ENCODE measurements at regions not wholly inside any gene's neighbourhood (a gene's known extent, or its start where the extent isn't known, plus 50 kb on each side); places are given as distances from the start of the nearest gene placed in this dataset.
"Not testable (repeated sequence)": the region's sequence is repeated elsewhere in the genome, so short reads cannot be mapped to it uniquely, and the experiment has no call there.

GRCh38 chrX:8043121-8043520 lies 115.9 kb upstream of the PNPLA4 start:
- Mint-ChIP-seq H3K27ac (no peak overlapping the region), H3K27me3 (ENCODE audit: low read depth) (no peaks in the 10 kb centered on the region), H3K4me1 (ENCODE audit: low read depth) (peaks cover 1% of the 10 kb centered on the region), H3K36me3 (ENCODE audit: low read depth) (no peaks in the 10 kb centered on the region), H3K4me3 (no peak overlapping the region), H3K9me3 (no peaks in the 10 kb centered on the region)
- no peak for DNase-seq (ENCODE audit: low spot score)

DNA sequence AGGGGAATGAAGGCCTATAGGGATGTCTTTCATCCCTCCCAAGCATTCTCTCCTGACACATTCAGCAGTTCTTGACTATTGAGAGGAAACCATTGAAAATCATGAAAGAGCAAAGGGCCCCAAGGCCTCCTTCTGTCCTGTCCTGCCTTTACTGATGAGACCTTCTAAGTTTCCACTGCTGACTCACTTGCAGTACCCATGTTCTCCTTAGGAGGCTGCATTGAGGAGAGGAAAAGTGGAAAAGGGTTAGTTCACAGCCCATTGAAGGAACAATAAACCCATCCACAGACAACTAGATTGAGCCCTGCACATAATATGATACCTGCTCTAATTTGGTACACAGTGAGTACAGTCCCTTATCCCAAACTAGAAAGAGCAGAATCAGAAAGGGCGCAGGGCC lies 115.1 kb upstream of the PNPLA4 start:
- Mint-ChIP-seq H3K4me3 (no peak overlapping the region), H3K4me1 (ENCODE audit: low read depth) (peaks cover 7% of the 10 kb centered on the region), H3K27me3 (ENCODE audit: low read depth) (no peaks in the 10 kb centered on the region), H3K27ac (no peak overlapping the region), H3K9me3 (no peaks in the 10 kb centered on the region), H3K36me3 (ENCODE audit: low read depth) (no peaks in the 10 kb centered on the region)
- no peak for DNase-seq (ENCODE audit: low spot score)

- not testable (repeated sequence) for DNase-seq (ENCODE audit: low spot score); H3K9me3 Mint-ChIP-seq; H3K4me1 Mint-ChIP-seq (ENCODE audit: low read depth); H3K36me3 Mint-ChIP-seq (ENCODE audit: low read depth); H3K27me3 Mint-ChIP-seq (ENCODE audit: low read depth); H3K4me3 Mint-ChIP-seq; H3K27ac Mint-ChIP-seq
Observed at GRCh38 chrX:8039711-8040110, 112.5 kb upstream of the PNPLA4 start.

DNA sequence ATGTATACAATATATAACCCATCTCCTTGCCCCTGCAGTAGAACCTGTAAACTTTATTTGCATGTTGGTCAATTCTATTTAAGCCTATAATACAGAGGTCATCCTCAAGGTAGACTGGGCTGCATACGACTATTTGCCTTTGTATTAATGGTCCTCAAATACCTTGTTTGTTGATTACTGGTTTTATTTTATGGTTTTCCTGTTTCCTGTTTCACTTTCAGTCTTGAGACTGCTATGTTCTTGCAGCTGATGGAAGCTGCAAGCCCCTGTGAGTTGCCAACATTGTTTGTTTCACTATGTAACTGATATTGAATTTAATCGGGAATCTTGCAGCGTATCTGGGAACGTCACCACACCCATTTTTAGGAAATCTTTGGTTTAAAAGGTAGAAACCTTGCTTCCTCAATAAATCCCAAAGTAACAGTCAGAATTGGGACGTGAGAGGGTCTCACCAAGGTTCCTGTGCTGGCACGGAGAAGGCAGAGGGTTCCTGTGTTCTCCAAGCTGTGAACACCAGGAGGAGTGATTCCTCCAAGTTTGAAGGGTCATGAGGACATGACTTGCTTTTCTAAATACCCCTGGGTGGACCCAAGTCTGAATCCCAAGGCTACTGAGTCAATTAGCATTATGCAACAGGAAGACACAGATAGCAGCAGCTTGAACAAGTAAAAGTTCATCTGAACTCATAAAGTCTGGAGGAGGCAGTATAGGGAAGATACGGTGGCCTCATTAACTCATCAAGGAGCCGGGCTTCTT lies 110.6 kb upstream of the PNPLA4 start:
- H3K27ac Mint-ChIP-seq, result no peak overlapping the region
- H3K4me1 Mint-ChIP-seq (ENCODE audit: low read depth), result peaks cover 7% of the 10 kb centered on the region
- no peaks in the 10 kb centered on the region for H3K36me3 Mint-ChIP-seq (ENCODE audit: low read depth)
- peak overlapping the region; percentile 55 for H3K4me3 Mint-ChIP-seq
- no peaks in the 10 kb centered on the region for H3K9me3 Mint-ChIP-seq
- H3K27me3 Mint-ChIP-seq (ENCODE audit: low read depth), result no peaks in the 10 kb centered on the region
- DNase-seq (ENCODE audit: low spot score), result no peak

DNA sequence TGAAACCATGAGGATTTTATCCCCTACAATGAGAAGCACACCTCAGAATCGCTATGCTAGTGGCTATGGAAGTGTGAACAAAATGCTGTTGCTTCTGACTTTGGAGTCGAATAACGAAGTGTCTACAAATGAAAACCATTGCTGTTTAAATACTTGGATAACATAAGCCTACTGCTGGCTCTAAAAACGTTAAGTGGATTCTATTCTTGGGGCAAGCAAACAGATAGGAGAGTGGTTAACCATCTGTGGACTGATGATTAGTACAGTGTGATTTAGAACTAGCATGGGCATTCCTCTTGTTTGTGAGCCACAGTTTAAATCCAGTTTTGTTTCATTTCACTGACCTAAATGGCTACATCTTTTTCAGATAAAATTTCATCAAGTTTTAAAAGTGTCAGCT lies 109.7 kb upstream of the PNPLA4 start:
- DNase-seq (ENCODE audit: low spot score), result no peak
- Mint-ChIP-seq H3K36me3 (ENCODE audit: low read depth) (no peaks in the 10 kb centered on the region), H3K9me3 (no peaks in the 10 kb centered on the region), H3K27me3 (ENCODE audit: low read depth) (no peaks in the 10 kb centered on the region), H3K27ac (no peak overlapping the region), H3K4me1 (ENCODE audit: low read depth) (peaks cover 7% of the 10 kb centered on the region), H3K4me3 (no peak overlapping the region)

- Mint-ChIP-seq H3K4me3 (no peak overlapping the region), H3K27me3 (ENCODE audit: low read depth) (no peaks in the 10 kb centered on the region), H3K9me3 (no peaks in the 10 kb centered on the region), H3K36me3 (ENCODE audit: low read depth) (no peaks in the 10 kb centered on the region), H3K27ac (no peak overlapping the region), H3K4me1 (ENCODE audit: low read depth) (peaks cover 7% of the 10 kb centered on the region)
- DNase-seq (ENCODE audit: low spot score), result no peak
Observed at GRCh38 chrX:8034058-8034457, 106.8 kb upstream of the PNPLA4 start.

- Mint-ChIP-seq H3K4me3 (no peak overlapping the region), H3K9me3 (no peaks in the 10 kb centered on the region), H3K27ac (no peak overlapping the region), H3K27me3 (ENCODE audit: low read depth) (no peaks in the 10 kb centered on the region), H3K36me3 (ENCODE audit: low read depth) (no peaks in the 10 kb centered on the region), H3K4me1 (ENCODE audit: low read depth) (peaks cover 7% of the 10 kb centered on the region)
- DNase-seq (ENCODE audit: low spot score), result no peak
Observed at GRCh38 chrX:8033175-8033574, 106.0 kb upstream of the PNPLA4 start.

DNA sequence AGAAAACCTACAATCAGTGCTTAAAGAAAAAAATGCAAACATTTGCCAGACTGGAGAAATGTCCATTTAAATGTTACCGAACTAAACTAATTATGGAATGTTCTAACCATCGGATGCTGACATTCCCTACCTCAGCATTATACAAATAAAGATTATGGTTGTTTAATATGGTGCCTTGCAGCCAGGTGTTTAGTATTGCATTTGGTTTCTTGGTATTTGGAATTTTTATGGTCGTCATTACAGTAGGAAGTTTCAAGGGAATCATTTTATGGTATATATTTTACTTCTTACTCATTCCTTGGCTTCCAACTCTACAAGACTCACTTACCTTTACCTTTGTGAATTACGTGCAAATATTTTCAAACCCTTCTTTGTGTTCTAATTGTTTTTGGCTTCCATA lies 103.1 kb upstream of the PNPLA4 start:
- no peaks in the 10 kb centered on the region for H3K27me3 Mint-ChIP-seq (ENCODE audit: low read depth)
- no peak for DNase-seq (ENCODE audit: low spot score)
- H3K9me3 Mint-ChIP-seq, result peaks cover 6% of the 10 kb centered on the region
- H3K4me3 Mint-ChIP-seq, result no peak overlapping the region
- H3K27ac Mint-ChIP-seq, result no peak overlapping the region
- H3K4me1 Mint-ChIP-seq (ENCODE audit: low read depth), result no peaks in the 10 kb centered on the region
- no peaks in the 10 kb centered on the region for H3K36me3 Mint-ChIP-seq (ENCODE audit: low read depth)

- Mint-ChIP-seq H3K9me3 (peaks cover 6% of the 10 kb centered on the region), H3K4me1 (ENCODE audit: low read depth) (no peaks in the 10 kb centered on the region), H3K27ac (no peak overlapping the region), H3K36me3 (ENCODE audit: low read depth) (no peaks in the 10 kb centered on the region), H3K27me3 (ENCODE audit: low read depth) (no peaks in the 10 kb centered on the region), H3K4me3 (no peak overlapping the region)
- no peak for DNase-seq (ENCODE audit: low spot score)
Observed at GRCh38 chrX:8027827-8028226, 100.6 kb upstream of the PNPLA4 start.

DNA sequence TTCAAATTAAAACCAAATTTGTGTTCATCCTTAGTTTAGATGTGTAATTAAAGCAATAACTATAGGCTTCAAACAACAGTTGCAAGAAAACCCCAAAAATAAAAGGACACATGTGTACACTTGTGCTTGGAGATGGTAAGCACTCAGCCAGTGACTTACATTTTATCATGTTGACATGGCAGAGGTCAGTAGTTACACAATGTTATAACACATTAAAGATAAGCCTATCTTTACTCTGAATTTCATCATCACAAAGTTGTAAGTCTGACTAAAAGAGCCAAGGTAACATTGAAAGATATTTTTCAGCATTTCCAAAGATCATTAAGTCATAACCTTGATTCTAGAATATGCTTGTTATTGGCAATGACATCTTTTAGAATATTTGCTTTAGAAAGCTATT lies 98.5 kb upstream of the PNPLA4 start:
- Mint-ChIP-seq H3K27me3 (ENCODE audit: low read depth) (no peaks in the 10 kb centered on the region), H3K9me3 (peaks cover 6% of the 10 kb centered on the region), H3K27ac (no peak overlapping the region), H3K4me3 (no peak overlapping the region), H3K36me3 (ENCODE audit: low read depth) (no peaks in the 10 kb centered on the region), H3K4me1 (ENCODE audit: low read depth) (no peaks in the 10 kb centered on the region)
- no peak for DNase-seq (ENCODE audit: low spot score)

DNA sequence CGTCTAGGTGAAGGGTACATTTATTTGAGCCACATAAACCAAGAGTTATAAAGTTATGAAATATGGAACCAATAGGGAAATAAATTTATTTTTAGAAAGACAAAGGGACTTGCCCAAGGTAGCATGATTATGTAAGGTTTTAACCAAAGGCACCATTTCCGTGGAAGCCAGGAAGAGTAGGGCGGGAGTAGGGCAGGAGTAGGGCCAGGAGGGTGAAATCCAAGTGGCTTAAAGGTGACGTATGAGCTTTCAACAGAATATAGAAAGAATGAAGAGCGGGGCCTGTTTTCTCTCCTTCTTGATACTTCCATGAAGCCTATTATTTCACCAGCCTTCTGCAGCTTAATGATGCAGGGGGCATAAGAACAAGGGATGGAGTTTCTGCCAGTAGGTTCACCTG lies 91.7 kb upstream of the PNPLA4 start:
- no peak for DNase-seq (ENCODE audit: low spot score)
- Mint-ChIP-seq H3K4me1 (ENCODE audit: low read depth) (no peaks in the 10 kb centered on the region), H3K9me3 (no peaks in the 10 kb centered on the region), H3K4me3 (no peak overlapping the region), H3K27ac (no peak overlapping the region), H3K36me3 (ENCODE audit: low read depth) (no peaks in the 10 kb centered on the region), H3K27me3 (ENCODE audit: low read depth) (no peaks in the 10 kb centered on the region)

GRCh38 chrX:8010105-8010504 lies 82.9 kb upstream of the PNPLA4 start:
- Mint-ChIP-seq H3K36me3 (ENCODE audit: low read depth) (no peaks in the 10 kb centered on the region), H3K4me1 (ENCODE audit: low read depth) (no peaks in the 10 kb centered on the region), H3K27me3 (ENCODE audit: low read depth) (no peaks in the 10 kb centered on the region), H3K9me3 (no peaks in the 10 kb centered on the region), H3K4me3 (no peak overlapping the region), H3K27ac (no peak overlapping the region)
- no peak for DNase-seq (ENCODE audit: low spot score)

- Mint-ChIP-seq H3K36me3 (ENCODE audit: low read depth) (no peaks in the 10 kb centered on the region), H3K9me3 (no peaks in the 10 kb centered on the region), H3K4me3 (no peak overlapping the region), H3K27ac (no peak overlapping the region), H3K27me3 (ENCODE audit: low read depth) (no peaks in the 10 kb centered on the region), H3K4me1 (ENCODE audit: low read depth) (no peaks in the 10 kb centered on the region)
- no peak for DNase-seq (ENCODE audit: low spot score)
Observed at GRCh38 chrX:8005678-8006347, 78.6 kb upstream of the PNPLA4 start.

DNA sequence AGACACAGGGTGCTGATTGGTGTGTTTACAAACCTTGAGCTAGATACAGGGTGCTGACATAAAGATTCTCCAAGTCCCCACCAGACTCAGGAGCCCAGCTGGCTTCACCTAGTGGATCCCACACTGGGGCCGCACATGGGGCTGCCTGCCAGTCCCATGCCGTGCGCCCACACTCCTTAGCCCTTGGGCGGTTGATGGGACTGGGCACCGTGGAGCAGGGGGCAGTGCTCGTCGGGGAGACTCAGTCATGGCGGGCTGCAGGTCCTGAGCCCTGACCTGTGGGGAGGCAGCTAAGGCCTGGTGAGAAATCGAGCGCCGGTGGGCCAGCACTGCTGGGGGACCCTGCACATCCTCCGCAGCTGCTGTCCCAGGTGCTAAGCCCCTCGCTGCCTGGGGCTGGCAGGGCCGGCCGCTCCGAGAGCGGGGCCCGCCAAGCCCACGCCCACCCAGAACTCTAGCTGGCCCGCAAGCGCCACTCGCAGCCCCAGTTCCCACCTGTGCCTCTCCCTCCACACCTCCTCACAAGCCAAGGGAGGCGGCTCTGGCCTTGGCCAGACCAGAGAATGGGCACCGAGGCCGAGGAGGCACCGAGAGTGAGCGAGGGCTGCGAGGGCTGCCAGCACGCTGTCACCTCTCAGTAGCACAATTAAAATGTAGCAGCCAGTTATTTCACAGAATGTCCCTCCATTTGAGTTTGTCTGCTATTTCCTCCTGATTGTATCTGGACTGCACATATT lies 76.1 kb upstream of the PNPLA4 start:
- Mint-ChIP-seq H3K9me3 (no peaks in the 10 kb centered on the region), H3K4me3 (no peak overlapping the region), H3K4me1 (ENCODE audit: low read depth) (no peaks in the 10 kb centered on the region), H3K27me3 (ENCODE audit: low read depth) (no peaks in the 10 kb centered on the region), H3K27ac (no peak overlapping the region), H3K36me3 (ENCODE audit: low read depth) (no peaks in the 10 kb centered on the region)
- DNase-seq (ENCODE audit: low spot score), result no peak
